Bronchial epithelial cell (primary cell): ENCODE measurements at regions not wholly inside any gene's neighbourhood (a gene's known extent, or its start where the extent isn't known, plus 50 kb on each side); places are given as distances from the start of the nearest gene placed in this dataset.

Experiments used
- DNase-seq: peaks from one replicate; pipeline ENCODE4 v3.0.0-alpha.2; 2010; ENCODE audit warnings: low read depth
- FAIRE-seq: peaks from 2 replicates; lab custom pipeline; 2011; peaks lifted over from hg19 to GRCh38; lab: Jason Lieb, UNC
- H3K27me3 ChIP-seq: 2 replicates; pipeline ENCODE4 v1.5.1; 2011; ENCODE audit warnings: low read length; ENCODE audit not compliant: control insufficient read depth, insufficient read depth
- H3K36me3 ChIP-seq: 2 replicates; pipeline ENCODE4 v1.5.1; 2011; ENCODE audit warnings: low read length; ENCODE audit not compliant: control insufficient read depth, insufficient read depth
- H3K4me3 ChIP-seq: 2 replicates; pipeline ENCODE4 v1.5.1; 2011; ENCODE audit warnings: mild to moderate bottlenecking, low read depth, low read length, control low read depth
- TF ChIP-seq, protein P1 (sequence below): IDR thresholded peaks from 2 replicates; pipeline ENCODE4 v1.5.1; 2011; ENCODE audit warnings: mild to moderate bottlenecking, moderate library complexity, low read length, control low read depth, inconsistent platforms; ENCODE audit not compliant: insufficient read depth, severe bottlenecking

DNA sequence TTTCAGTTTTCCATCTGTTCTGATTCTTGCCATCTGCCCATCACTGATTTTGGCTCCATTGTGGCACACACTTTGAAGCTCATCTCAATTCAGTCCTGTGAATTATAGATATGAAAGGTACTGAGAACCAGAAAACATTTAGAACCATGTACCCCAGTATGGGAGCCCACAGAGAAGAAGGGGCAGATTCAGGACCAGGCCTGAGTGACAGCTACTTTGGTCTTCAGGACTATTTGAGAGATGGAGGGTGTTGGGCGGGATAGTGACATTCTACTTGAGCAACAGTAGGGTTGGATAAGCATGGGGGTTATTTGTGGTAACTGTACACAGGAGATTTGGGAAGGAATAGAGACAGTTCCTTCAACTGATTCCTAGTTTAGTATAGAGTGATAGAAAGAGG, 259.2 kb upstream of the MANEA start:
- DNase-seq, result no peak
- Histone ChIP-seq H3K27me3 (no peaks in the 10 kb centered on the region), H3K4me3 (no peak overlapping the region), H3K36me3 (no peaks in the 10 kb centered on the region)
- FAIRE-seq, result no peak
- TF ChIP-seq, protein P1, sequence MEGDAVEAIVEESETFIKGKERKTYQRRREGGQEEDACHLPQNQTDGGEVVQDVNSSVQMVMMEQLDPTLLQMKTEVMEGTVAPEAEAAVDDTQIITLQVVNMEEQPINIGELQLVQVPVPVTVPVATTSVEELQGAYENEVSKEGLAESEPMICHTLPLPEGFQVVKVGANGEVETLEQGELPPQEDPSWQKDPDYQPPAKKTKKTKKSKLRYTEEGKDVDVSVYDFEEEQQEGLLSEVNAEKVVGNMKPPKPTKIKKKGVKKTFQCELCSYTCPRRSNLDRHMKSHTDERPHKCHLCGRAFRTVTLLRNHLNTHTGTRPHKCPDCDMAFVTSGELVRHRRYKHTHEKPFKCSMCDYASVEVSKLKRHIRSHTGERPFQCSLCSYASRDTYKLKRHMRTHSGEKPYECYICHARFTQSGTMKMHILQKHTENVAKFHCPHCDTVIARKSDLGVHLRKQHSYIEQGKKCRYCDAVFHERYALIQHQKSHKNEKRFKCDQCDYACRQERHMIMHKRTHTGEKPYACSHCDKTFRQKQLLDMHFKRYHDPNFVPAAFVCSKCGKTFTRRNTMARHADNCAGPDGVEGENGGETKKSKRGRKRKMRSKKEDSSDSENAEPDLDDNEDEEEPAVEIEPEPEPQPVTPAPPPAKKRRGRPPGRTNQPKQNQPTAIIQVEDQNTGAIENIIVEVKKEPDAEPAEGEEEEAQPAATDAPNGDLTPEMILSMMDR, result no peak

DNA sequence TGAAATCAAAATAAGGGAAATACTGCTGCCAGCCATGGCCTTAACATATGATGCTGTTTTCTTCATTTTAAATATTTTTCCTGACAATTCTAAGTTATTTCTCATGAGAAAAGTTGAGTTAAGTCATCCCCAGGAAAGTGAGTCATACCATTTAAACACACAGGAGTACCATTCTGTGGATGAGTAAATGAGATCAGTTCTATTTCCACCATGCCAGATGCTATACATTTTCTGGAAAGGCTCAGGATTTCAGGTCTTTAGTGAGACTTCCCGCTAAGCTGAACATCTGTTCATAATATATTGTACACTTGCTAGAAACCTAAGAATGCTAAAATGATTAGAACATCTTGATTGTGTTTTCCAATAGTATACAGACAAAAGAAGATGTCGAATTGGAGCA, 256.2 kb upstream of the MANEA start:
- TF ChIP-seq, protein P1, result no peak
- Histone ChIP-seq H3K27me3 (no peaks in the 10 kb centered on the region), H3K4me3 (no peak overlapping the region), H3K36me3 (no peaks in the 10 kb centered on the region)
- FAIRE-seq (no peak), DNase-seq (peak; percentile 30)

DNA sequence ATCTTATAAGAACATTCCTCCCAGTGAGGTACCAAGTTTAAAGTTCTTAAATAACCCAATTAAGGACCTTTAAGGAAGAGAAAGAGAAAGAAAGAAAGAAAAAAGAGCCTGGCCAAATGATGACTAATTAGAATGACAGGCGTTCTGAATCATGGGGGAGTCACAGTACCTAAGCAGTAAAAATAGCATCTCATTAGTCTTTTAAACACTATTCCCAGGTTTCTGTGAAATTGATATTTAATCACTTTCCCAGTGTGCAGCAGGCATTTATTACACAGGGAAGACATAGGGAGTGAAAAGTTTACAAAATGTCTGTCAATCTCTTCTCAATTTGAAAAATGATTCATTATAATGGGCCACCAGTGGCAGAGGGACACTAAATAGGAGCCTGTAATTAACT, 251.4 kb upstream of the MANEA start:
- DNase-seq (peak; percentile 70), FAIRE-seq (no peak)
- H3K27me3 ChIP-seq, result no peaks in the 10 kb centered on the region
- no peaks in the 10 kb centered on the region for H3K36me3 ChIP-seq
- H3K4me3 ChIP-seq, result no peak overlapping the region
- TF ChIP-seq, protein P1, result no peak

DNA sequence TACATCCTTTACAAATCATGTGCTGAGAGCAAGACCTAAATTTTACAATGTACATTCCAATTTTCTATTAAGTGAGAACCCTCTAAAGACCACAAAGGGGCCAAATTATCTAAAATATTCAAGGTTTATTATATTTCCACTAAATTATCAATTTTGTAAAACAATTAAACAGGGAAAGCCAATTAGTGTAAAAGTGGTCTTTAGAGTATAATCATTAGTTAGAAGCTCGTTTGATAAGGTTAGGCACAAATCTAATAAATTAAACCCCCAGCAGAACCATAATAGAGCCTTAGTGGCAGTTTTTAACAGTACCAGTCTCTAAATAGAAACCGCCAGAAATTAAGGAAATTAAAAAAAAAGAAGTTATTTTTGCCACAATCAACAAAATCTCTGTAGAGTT, 249.1 kb upstream of the MANEA start:
- H3K4me3 ChIP-seq, result no peak overlapping the region
- no peaks in the 10 kb centered on the region for H3K36me3 ChIP-seq
- no peaks in the 10 kb centered on the region for H3K27me3 ChIP-seq
- no peak for DNase-seq
- no peak for FAIRE-seq
- TF ChIP-seq, protein P1, result no peak

DNA sequence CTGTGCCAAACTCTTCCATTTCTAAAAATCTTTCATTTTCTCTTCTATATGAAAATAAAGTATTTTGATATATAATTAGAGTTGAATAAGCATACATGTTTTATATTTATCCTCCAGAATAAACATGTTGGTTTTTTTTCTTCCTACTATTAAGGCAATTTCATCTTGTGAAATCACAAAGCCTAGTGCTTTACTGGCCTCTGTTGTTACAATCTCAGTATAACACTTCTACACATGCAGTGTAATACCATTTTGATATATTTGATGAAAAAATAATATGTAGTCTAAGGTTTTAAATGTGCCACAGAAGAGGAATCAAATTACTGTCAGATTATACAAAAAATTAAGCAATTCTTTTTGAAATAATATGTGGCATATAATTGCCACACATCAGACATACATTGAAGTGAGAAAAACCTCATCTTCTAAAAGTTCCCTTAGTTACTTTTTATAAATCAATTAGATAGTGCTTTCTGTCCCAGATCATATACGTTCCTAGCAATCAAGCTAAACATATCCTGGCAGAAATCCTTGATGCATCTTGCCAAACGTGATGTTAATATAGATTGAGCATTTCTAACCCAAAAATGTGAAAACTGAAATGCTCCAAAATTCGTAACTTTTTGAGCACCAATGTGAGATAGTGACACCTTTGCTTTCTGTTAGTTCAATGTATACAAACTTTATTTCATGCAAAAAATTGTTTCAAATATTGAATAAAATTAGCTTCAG, 225.1 kb upstream of the MANEA start:
- Histone ChIP-seq H3K27me3 (no peaks in the 10 kb centered on the region), H3K4me3 (no peak overlapping the region), H3K36me3 (no peaks in the 10 kb centered on the region)
- TF ChIP-seq, protein P1, result no peak
- no peak for FAIRE-seq
- DNase-seq, result peak; percentile 27

DNA sequence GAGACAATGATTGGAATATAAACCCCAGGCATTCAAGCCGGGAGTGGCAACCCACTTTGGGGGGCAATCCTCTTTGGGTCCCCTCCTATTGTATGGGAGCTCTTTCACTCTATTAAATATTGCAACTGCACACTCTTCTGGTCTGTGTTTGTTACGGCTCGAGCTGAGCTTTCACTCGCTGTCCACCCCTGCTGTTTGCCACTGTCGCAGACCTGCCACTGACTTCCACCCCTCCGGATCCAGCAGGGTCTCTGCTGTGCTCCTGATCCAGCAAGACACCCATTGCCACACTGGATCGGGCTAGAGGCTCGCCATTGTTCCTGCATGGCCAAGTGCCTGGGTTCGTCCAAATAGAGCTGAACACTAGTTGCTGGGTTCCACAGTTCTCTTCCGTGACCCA, 222.8 kb upstream of the MANEA start:
- DNase-seq, result no peak
- FAIRE-seq, result no peak
- TF ChIP-seq, protein P1, result no peak

More for the DNA sequence above, 222.8 kb upstream of the MANEA start:
- Histone ChIP-seq H3K4me3 (no peak overlapping the region), H3K36me3 (no peaks in the 10 kb centered on the region), H3K27me3 (no peaks in the 10 kb centered on the region)
